Activated CD8-positive, alpha-beta T cell treated with anti-CD3 and anti-CD28 coated beads for 36 hours (primary cell): ENCODE measurements at regions not wholly inside any gene's neighbourhood (a gene's known extent, or its start where the extent isn't known, plus 50 kb on each side); places are given as distances from the start of the nearest gene placed in this dataset.
A peak's percentile ranks its signal among the peaks of the same experiment; 100 is the strongest.
"Not testable (repeated sequence)": the region's sequence is repeated elsewhere in the genome, so short reads cannot be mapped to it uniquely, and the experiment has no call there.

Experiments
- ATAC-seq: fragments of 200-7000 bp; cut with Tn5 transposase; one replicate; pipeline ENCODE4 v1.10.0; 2021; ENCODE audit warnings: mild to moderate bottlenecking, moderate library complexity
- CTCF ChIA-PET: fragments of 350-600 bp; sonication (Branson Sonifier 250); formaldehyde crosslinking; loops from one replicate; lab custom pipeline; 2021; ENCODE audit warnings: antibody characterized with exemption; lab: Charles Lee
- POLR2A ChIA-PET: fragments of 350-600 bp; sonication (Branson Sonifier 250); formaldehyde crosslinking; loops from one replicate; lab custom pipeline; 2021; ENCODE audit warnings: antibody characterized with exemption; lab: Charles Lee
- DNase-seq: peaks from one replicate; pipeline ENCODE4 v3.0.0-alpha.2; 2020
- H3K27ac Mint-ChIP-seq: one replicate; pipeline ENCODE4 v1.8.0; 2021; ENCODE audit warnings: mild to moderate bottlenecking, mixed read lengths
- H3K27me3 Mint-ChIP-seq: one replicate; pipeline ENCODE4 v1.8.0; 2021; ENCODE audit warnings: mixed read lengths
- H3K36me3 Mint-ChIP-seq: one replicate; pipeline ENCODE4 v1.8.0; 2021; ENCODE audit warnings: low read depth, mixed read lengths
- H3K4me1 Mint-ChIP-seq: one replicate; pipeline ENCODE4 v1.8.0; 2021; ENCODE audit warnings: low read depth, mixed read lengths
- H3K4me3 Mint-ChIP-seq: one replicate; pipeline ENCODE4 v1.8.0; 2021; ENCODE audit warnings: mild to moderate bottlenecking, moderate library complexity, mixed read lengths
- H3K9me3 Mint-ChIP-seq: one replicate; pipeline ENCODE4 v1.8.0; 2021; ENCODE audit warnings: mixed read lengths
- intact Hi-C: fragments of 100-400 bp; cut with micrococcal nuclease; formaldehyde crosslinking; loops from one replicate; pipeline ENCODE4 v1.10.0; 2022
- TF ChIP-seq, protein P1 (sequence below): fragments of 200-600 bp; IDR thresholded peaks from one replicate; pipeline ENCODE4 v1.8.0; 2022; ENCODE audit warnings: antibody characterized with exemption, mild to moderate bottlenecking

DNA sequence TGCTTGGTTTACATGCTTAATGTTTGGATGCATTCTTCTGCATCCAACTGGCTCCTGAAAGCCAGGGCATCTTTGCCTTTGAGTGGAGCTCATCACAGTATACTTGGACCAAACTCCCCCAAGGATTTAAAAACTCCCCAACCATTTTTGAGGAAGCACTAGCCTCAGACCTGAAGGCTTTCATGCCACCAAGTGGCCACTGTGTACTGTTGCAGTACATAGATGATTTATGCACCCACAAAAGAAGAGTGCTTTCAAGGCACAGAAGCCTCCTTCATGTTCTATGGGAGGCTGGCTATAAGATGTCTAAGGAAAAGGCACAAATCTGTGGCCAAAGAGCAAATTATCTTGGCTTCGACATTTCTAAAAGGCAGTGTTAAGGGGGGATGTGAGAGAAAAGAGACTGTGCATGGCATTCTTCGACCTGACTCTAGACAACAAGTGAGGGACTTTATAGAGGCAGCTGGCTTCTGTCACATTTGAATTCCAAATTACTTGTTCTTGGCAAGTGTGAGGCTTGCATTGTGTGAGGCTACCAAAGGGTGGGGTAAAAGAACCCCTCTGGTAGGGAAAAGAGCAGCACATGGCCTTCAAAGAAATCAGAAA is 224.2 kb upstream of the HSFY2 start:
- intact Hi-C loops, result no loop called here
- POLR2A ChIA-PET, result no interaction called here
- Mint-ChIP-seq H3K27ac (no peak overlapping the region), H3K4me1 (peaks cover 8% of the 10 kb centered on the region), H3K4me3 (no peak overlapping the region), H3K36me3 (peaks cover 2% of the 10 kb centered on the region), H3K9me3 (no peaks in the 10 kb centered on the region), H3K27me3 (no peaks in the 10 kb centered on the region)
- TF ChIP-seq, protein P1, sequence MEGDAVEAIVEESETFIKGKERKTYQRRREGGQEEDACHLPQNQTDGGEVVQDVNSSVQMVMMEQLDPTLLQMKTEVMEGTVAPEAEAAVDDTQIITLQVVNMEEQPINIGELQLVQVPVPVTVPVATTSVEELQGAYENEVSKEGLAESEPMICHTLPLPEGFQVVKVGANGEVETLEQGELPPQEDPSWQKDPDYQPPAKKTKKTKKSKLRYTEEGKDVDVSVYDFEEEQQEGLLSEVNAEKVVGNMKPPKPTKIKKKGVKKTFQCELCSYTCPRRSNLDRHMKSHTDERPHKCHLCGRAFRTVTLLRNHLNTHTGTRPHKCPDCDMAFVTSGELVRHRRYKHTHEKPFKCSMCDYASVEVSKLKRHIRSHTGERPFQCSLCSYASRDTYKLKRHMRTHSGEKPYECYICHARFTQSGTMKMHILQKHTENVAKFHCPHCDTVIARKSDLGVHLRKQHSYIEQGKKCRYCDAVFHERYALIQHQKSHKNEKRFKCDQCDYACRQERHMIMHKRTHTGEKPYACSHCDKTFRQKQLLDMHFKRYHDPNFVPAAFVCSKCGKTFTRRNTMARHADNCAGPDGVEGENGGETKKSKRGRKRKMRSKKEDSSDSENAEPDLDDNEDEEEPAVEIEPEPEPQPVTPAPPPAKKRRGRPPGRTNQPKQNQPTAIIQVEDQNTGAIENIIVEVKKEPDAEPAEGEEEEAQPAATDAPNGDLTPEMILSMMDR, result no peak
- no peak for DNase-seq
- no peak for ATAC-seq
- CTCF ChIA-PET, result no interaction called here

DNA sequence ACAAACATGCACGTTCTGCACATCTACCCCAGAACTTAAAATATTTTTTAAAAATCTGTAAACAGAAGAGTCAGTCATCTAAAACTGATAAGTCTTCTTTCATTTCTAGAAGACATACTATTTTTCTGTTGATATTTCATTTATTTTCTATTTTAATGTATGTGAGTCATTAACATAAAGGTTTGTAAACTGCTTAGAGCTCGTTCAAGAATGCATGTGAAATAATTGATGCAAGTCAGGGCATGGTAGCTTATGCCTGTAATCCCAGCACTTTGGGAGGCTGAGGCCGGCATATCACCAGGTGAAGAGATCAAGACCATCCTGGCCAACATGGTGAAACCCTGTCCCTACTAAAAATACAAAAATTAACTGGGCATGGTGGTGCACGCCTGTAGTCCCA is 219.9 kb upstream of the HSFY2 start:
- ChIA-PET POLR2A (no interaction called here), CTCF (no interaction called here)
- H3K27me3 Mint-ChIP-seq, result no peaks in the 10 kb centered on the region
- no peak overlapping the region for H3K4me3 Mint-ChIP-seq
- peaks cover 4% of the 10 kb centered on the region for H3K36me3 Mint-ChIP-seq
- H3K9me3 Mint-ChIP-seq, result no peaks in the 10 kb centered on the region
- TF ChIP-seq, protein P1, result no peak
- intact Hi-C loops, result no loop called here
- no peak overlapping the region for H3K27ac Mint-ChIP-seq
- peaks cover 8% of the 10 kb centered on the region for H3K4me1 Mint-ChIP-seq
- no peak for ATAC-seq
- DNase-seq, result no peak

DNA sequence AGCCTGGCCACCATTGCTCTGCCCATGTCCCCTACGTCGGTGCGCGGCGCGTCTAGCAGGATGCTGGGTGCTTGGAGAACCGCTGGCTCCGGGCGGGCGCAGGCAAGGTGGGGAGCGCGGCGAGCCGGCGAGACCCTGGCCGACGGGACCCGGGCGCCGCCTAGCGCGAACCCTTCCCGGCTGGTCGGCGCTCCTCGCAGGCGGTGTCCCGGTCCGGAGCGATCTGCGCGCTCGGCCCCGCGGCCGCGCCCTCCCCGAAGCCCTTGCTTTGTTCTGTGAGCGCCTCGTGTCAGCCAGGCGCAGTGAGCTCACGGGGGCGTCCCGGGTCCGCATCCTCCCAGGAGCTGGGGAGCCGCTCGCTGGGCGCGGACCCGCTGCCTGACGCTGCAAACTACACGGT is 219.1 kb upstream of the HSFY2 start:
- H3K4me3 Mint-ChIP-seq, H3K4me1 Mint-ChIP-seq, H3K36me3 Mint-ChIP-seq, DNase-seq, H3K27ac Mint-ChIP-seq, H3K9me3 Mint-ChIP-seq, POLR2A ChIA-PET, intact Hi-C loops, H3K27me3 Mint-ChIP-seq, CTCF ChIA-PET: not testable (repeated sequence)
- peak; percentile 24 for ATAC-seq

DNA sequence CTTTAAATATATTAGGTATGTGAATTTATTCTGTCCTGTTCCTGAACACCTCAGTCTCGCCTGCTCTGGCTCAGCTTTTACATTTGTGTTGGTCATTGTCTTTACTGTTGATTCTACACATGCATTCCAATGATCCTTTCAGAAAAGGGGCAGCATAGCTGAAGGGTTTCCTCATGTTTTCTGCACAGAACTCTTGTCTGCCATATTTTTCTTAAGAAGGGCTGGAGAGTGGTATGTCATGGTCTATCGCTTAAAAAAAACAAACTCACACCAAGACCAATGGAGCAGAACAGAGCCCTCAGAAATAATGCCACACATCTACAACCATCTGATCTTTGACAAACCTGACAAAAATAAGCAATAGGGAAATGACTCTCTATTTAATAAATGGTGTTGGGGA is 215.8 kb upstream of the HSFY2 start:
- no peak for DNase-seq
- Mint-ChIP-seq H3K4me1 (peaks cover 1% of the 10 kb centered on the region), H3K36me3 (peaks cover 4% of the 10 kb centered on the region), H3K9me3 (no peaks in the 10 kb centered on the region), H3K27me3 (no peaks in the 10 kb centered on the region), H3K4me3 (no peak overlapping the region), H3K27ac (no peak overlapping the region)
- TF ChIP-seq, protein P1, result no peak
- CTCF ChIA-PET, result no interaction called here
- POLR2A ChIA-PET, result no interaction called here
- intact Hi-C loops, result no loop called here
- ATAC-seq, result no peak

DNA sequence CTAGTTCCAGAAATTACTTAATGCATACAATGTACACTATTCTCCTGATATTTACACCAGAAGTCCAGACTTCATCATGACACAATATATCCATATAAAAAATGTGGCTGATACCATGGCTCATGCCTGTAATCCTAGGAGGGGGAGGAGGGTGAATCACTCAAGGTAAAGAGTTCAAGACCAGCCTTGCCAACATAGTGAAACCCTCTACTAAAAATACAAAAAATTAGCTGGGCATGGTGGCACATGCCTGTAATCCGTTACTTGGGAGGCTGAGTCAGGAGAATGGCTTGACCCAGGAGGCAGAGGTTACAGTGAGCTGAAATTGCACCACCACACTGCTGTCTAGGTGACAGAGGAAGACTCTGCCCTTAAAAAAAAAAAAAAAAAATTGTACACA is 192.5 kb upstream of the HSFY2 start:
- ChIA-PET CTCF (no interaction called here), POLR2A (no interaction called here)
- TF ChIP-seq, protein P1, result no peak
- H3K4me1 Mint-ChIP-seq, result no peaks in the 10 kb centered on the region
- peaks cover 7% of the 10 kb centered on the region for H3K9me3 Mint-ChIP-seq
- no peaks in the 10 kb centered on the region for H3K27me3 Mint-ChIP-seq
- no peak overlapping the region for H3K27ac Mint-ChIP-seq
- DNase-seq (no peak), ATAC-seq (no peak)
- H3K4me3 Mint-ChIP-seq, result no peak overlapping the region
- intact Hi-C loops, result no loop called here
- peaks cover 3% of the 10 kb centered on the region for H3K36me3 Mint-ChIP-seq

DNA sequence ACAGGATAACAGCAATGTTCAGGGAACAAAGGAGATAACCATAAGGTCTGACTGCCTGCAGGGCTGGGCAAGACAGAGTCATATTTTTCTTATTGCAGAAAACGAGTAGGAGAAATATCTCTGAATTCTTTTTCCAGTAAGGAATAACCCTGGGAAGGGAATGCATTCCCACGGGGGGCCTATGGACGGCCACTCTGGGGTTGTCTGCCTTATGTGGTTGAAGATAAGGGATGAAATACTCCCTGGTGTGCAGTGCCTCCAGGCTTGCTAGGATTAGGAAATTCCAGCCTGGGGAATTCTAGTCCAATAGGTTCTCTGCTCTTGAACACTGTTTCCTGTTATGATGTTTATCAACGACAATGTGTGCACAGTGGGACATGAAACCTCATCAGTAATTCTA is 185.3 kb upstream of the HSFY2 start:
- Mint-ChIP-seq H3K27ac (no peak overlapping the region), H3K9me3 (peaks cover 12% of the 10 kb centered on the region), H3K27me3 (no peaks in the 10 kb centered on the region), H3K4me3 (no peak overlapping the region), H3K4me1 (no peaks in the 10 kb centered on the region), H3K36me3 (peaks cover 16% of the 10 kb centered on the region)
- CTCF ChIA-PET, result no interaction called here
- intact Hi-C loops, result no loop called here
- TF ChIP-seq, protein P1, result no peak
- POLR2A ChIA-PET, result no interaction called here
- DNase-seq (no peak), ATAC-seq (no peak)
